Neural cell (in vitro differentiated cells): ENCODE measurements at regions not wholly inside any gene's neighbourhood (a gene's known extent, or its start where the extent isn't known, plus 50 kb on each side); places are given as distances from the start of the nearest gene placed in this dataset.

Experiments used
- H2AFZ ChIP-seq: fragments of 200-600, 300-800 bp; sonication (generic), shearing (Covaris generic); 2 replicates; pipeline ENCODE4 v1.6.0; 2014; ENCODE audit warnings: low read depth, mild to moderate bottlenecking, antibody characterized with exemption, low read length, moderate library complexity
- H3F3A ChIP-seq: fragments of 200-600 bp; shearing (Covaris generic); 2 replicates; pipeline ENCODE4 v1.6.1; 2016; ENCODE audit warnings: mild to moderate bottlenecking, moderate library complexity, mixed read lengths, antibody characterized with exemption, low read length; ENCODE audit not compliant: insufficient read depth, poor library complexity, severe bottlenecking
- H3K27ac ChIP-seq: fragments of 200-600, 300-800 bp; sonication (generic), shearing (Covaris generic); 2 replicates; pipeline ENCODE4 v1.5.1; 2014; ENCODE audit warnings: mild to moderate bottlenecking, low read length, moderate library complexity
- H3K27me3 ChIP-seq: fragments of 300-800, 200-600 bp; sonication (generic), shearing (Covaris generic); 2 replicates; pipeline ENCODE4 v1.6.0; 2014; ENCODE audit warnings: mild to moderate bottlenecking, low read depth, low read length, moderate library complexity; ENCODE audit not compliant: insufficient read depth
- H3K36me3 ChIP-seq: fragments of 300-800, 200-600 bp; sonication (generic), shearing (Covaris generic); 2 replicates; pipeline ENCODE4 v1.5.1; 2014; ENCODE audit warnings: mild to moderate bottlenecking, antibody characterized with exemption, low read length, moderate library complexity; ENCODE audit not compliant: insufficient read depth
- H3K4me2 ChIP-seq: fragments of 300-800, 200-600 bp; sonication (generic), shearing (Covaris generic); 2 replicates; pipeline ENCODE4 v1.6.0; 2014; ENCODE audit warnings: mild to moderate bottlenecking, low read length
- H3K4me3 ChIP-seq: fragments of 300-800, 200-600 bp; sonication (generic), shearing (Covaris generic); 2 replicates; pipeline ENCODE4 v1.5.1; 2014; ENCODE audit warnings: mild to moderate bottlenecking, low read length, moderate library complexity
- H3K79me2 ChIP-seq: fragments of 200-600 bp; shearing (Covaris generic); replicated peaks from 2 replicates; pipeline ENCODE4 v1.6.0; 2014; ENCODE audit warnings: mild to moderate bottlenecking, low read length, moderate library complexity; ENCODE audit not compliant: insufficient read depth
- H3K9ac ChIP-seq: fragments of 300-800, 200-600 bp; sonication (generic), shearing (Covaris generic); 2 replicates; pipeline ENCODE4 v1.6.1; 2016; ENCODE audit warnings: mild to moderate bottlenecking, low read length, mixed read lengths
- H3K9me2 ChIP-seq: fragments of 200-600 bp; shearing (Covaris generic); 2 replicates; pipeline ENCODE4 v1.6.1; 2016; ENCODE audit warnings: mild to moderate bottlenecking, low read length, mixed read lengths; ENCODE audit not compliant: insufficient read depth
- H3K9me3 ChIP-seq: fragments of 200-600, 300-800 bp; sonication (generic), shearing (Covaris generic); 2 replicates; pipeline ENCODE4 v1.6.1; 2016; ENCODE audit warnings: mild to moderate bottlenecking, mixed run types, low read length, moderate library complexity, mixed read lengths
- H4K20me1 ChIP-seq: fragments of 200-600 bp; shearing (Covaris generic); 2 replicates; pipeline ENCODE4 v1.6.1; 2016; ENCODE audit warnings: mild to moderate bottlenecking, mixed run types; ENCODE audit not compliant: insufficient read depth
- CTCF ChIP-seq: fragments of 450-650 bp; IDR thresholded peaks from 2 replicates; pipeline ENCODE4 v1.5.1; 2014; ENCODE audit warnings: antibody characterized with exemption, mild to moderate bottlenecking, moderate library complexity; ENCODE audit not compliant: poor library complexity, severe bottlenecking
- EP300 ChIP-seq: fragments of 450-650 bp; conservative IDR thresholded peaks from 2 replicates; pipeline ENCODE4 v1.6.1; 2014; ENCODE audit warnings: antibody characterized with exemption, mild to moderate bottlenecking, moderate library complexity; ENCODE audit not compliant: poor library complexity, severe bottlenecking
- EZH2 ChIP-seq: fragments of 200-600, 300-800 bp; shearing (Covaris generic), sonication (generic); IDR thresholded peaks from 2 replicates; pipeline ENCODE4 v1.6.1; 2014; ENCODE audit warnings: antibody characterized with exemption, low read length, borderline replicate concordance, mild to moderate bottlenecking; ENCODE audit not compliant: insufficient read depth, poor library complexity, severe bottlenecking
- MXI1 ChIP-seq: fragments of 450-650 bp; conservative IDR thresholded peaks from 2 replicates; pipeline ENCODE4 v1.6.1; 2014; ENCODE audit warnings: antibody characterized with exemption, mild to moderate bottlenecking; ENCODE audit not compliant: poor library complexity, severe bottlenecking
- POLR2AphosphoS5 ChIP-seq: IDR thresholded peaks from 2 replicates; pipeline ENCODE4 v1.6.1; 2012
- RAD21 ChIP-seq: fragments of 450-650 bp; conservative IDR thresholded peaks from 2 replicates; pipeline ENCODE4 v1.6.1; 2014; ENCODE audit warnings: antibody characterized with exemption, mild to moderate bottlenecking, moderate library complexity
- REST ChIP-seq: IDR thresholded peaks from 2 replicates; pipeline ENCODE4 v1.6.1; 2012; ENCODE audit warnings: borderline replicate concordance
- SMC3 ChIP-seq: fragments of 450-650 bp; conservative IDR thresholded peaks from 2 replicates; pipeline ENCODE4 v1.6.1; 2014; ENCODE audit warnings: antibody characterized with exemption, mild to moderate bottlenecking, moderate library complexity; ENCODE audit not compliant: poor library complexity
- TAF1 ChIP-seq: IDR thresholded peaks from 2 replicates; pipeline ENCODE4 v1.6.1; 2012; ENCODE audit warnings: low read depth

GRCh38 chr15:81480645-81481053 is 106.6 kb upstream of the TMC3 start:
- Histone ChIP-seq H3K4me2 (no peak overlapping the region), H3K79me2 (no peaks in the 10 kb centered on the region), H2AFZ (no peak overlapping the region), H3K4me3 (no peak overlapping the region), H4K20me1 (no peaks in the 10 kb centered on the region), H3K27ac (no peak overlapping the region), H3K36me3 (no peaks in the 10 kb centered on the region), H3K9me2 (no peaks in the 10 kb centered on the region), H3K9me3 (no peaks in the 10 kb centered on the region), H3K9ac (no peak overlapping the region), H3K27me3 (no peaks in the 10 kb centered on the region), H3F3A (no peaks in the 10 kb centered on the region)
- TF ChIP-seq CTCF (peak; percentile 92), TAF1 (no peak), RAD21 (peak; percentile 92), SMC3 (peak; percentile 95)

- Histone ChIP-seq H3K36me3 (no peaks in the 10 kb centered on the region), H3K4me3 (no peak overlapping the region), H3K4me2 (no peak overlapping the region), H3K9me2 (no peaks in the 10 kb centered on the region), H3K79me2 (no peaks in the 10 kb centered on the region), H3K9me3 (no peaks in the 10 kb centered on the region), H3K27ac (no peak overlapping the region), H4K20me1 (no peaks in the 10 kb centered on the region), H3F3A (no peaks in the 10 kb centered on the region), H2AFZ (no peak overlapping the region), H3K9ac (no peak overlapping the region), H3K27me3 (no peaks in the 10 kb centered on the region)
- TF ChIP-seq RAD21 (no peak), SMC3 (no peak), EZH2 (no peak)
Measured at GRCh38 chr15:81478354-81478753, 104.3 kb upstream of the TMC3 start.

GRCh38 chr15:81475926-81476325 is 101.9 kb upstream of the TMC3 start:
- H2AFZ ChIP-seq = no peak overlapping the region
- no peak overlapping the region for H3K9ac ChIP-seq
- H3K27ac ChIP-seq = no peak overlapping the region
- no peaks in the 10 kb centered on the region for H3K79me2 ChIP-seq
- no peak overlapping the region for H3K4me2 ChIP-seq
- TF ChIP-seq TAF1 (no peak), RAD21 (no peak), EZH2 (no peak), CTCF (no peak), EP300 (no peak), POLR2AphosphoS5 (no peak), MXI1 (no peak), REST (no peak), SMC3 (no peak)
- H3K4me3 ChIP-seq = no peak overlapping the region
- no peaks in the 10 kb centered on the region for H3K36me3 ChIP-seq
- no peaks in the 10 kb centered on the region for H3K9me2 ChIP-seq
- no peaks in the 10 kb centered on the region for H4K20me1 ChIP-seq
- H3K9me3 ChIP-seq = no peaks in the 10 kb centered on the region
- H3F3A ChIP-seq = no peaks in the 10 kb centered on the region
- H3K27me3 ChIP-seq = no peaks in the 10 kb centered on the region
